Epithelial cell of proximal tubule (primary cell): ENCODE measurements at regions not wholly inside any gene's neighbourhood (a gene's known extent, or its start where the extent isn't known, plus 50 kb on each side); places are given as distances from the start of the nearest gene placed in this dataset.

Experiments
- DNase-seq: peaks from one replicate; pipeline ENCODE4 v3.0.0-alpha.2; 2011; ENCODE audit warnings: low read depth
- H3K4me3 ChIP-seq: 2 replicates; pipeline ENCODE4 v1.5.1; 2011; ENCODE audit warnings: low read depth, mild to moderate bottlenecking, low read length
- CTCF ChIP-seq: conservative IDR thresholded peaks from 2 replicates; pipeline ENCODE4 v1.5.1; 2012; ENCODE audit warnings: low read depth, mild to moderate bottlenecking, low read length

GRCh38 chr4:16959305-16959704 lies 60.9 kb upstream of the LDB2 start:
- H3K4me3 ChIP-seq = no peak overlapping the region
- no peak for DNase-seq
- TF ChIP-seq CTCF = no peak

- no peak overlapping the region for H3K4me3 ChIP-seq
- DNase-seq = no peak
- no peak for TF ChIP-seq CTCF
Observed at GRCh38 chr4:16952896-16953630, 54.6 kb upstream of the LDB2 start.

GRCh38 chr4:16952462-16952871 lies 54.0 kb upstream of the LDB2 start:
- H3K4me3 ChIP-seq = no peak overlapping the region
- no peak for DNase-seq
- no peak for TF ChIP-seq CTCF
